OCI-LY7 (cell line): ENCODE measurements at regions not wholly inside any gene's neighbourhood (a gene's known extent, or its start where the extent isn't known, plus 50 kb on each side); places are given as distances from the start of the nearest gene placed in this dataset.
"Not testable (repeated sequence)": the region's sequence is repeated elsewhere in the genome, so short reads cannot be mapped to it uniquely, and the experiment has no call there.

Experiments used
- BruUV-seq: library from RNA; stranded (reverse); fragments of 400-500 nt; replicated peaks from 2 replicates; lab custom pipeline; 2021; lab: Mats Ljungman, UMichigan
- CTCF ChIA-PET: fragments of 300-600 bp; sonication (Branson Sonifier 250); formaldehyde crosslinking; loops from one replicate; lab custom pipeline; 2022; ENCODE audit warnings: antibody characterized with exemption; ENCODE audit not compliant: unreplicated experiment; lab: Charles Lee
- POLR2A ChIA-PET: fragments of 300-600 bp; sonication (Branson Sonifier 250); formaldehyde crosslinking; loops from one replicate; lab custom pipeline; 2022; ENCODE audit warnings: antibody characterized with exemption; lab: Charles Lee
- DNase-seq: peaks from one replicate; pipeline ENCODE4 v3.0.0-alpha.2; 2015; ENCODE audit warnings: low spot score
- H2AFZ ChIP-seq: fragments of 200-600 bp; sonication (generic), shearing (Covaris generic); 2 replicates; pipeline ENCODE4 v1.6.1; 2014; ENCODE audit warnings: mild to moderate bottlenecking, antibody characterized with exemption, low read length, moderate library complexity
- H3K27ac ChIP-seq: fragments of 200-600 bp; sonication (generic); 2 replicates; pipeline ENCODE4 v1.5.1; 2014; ENCODE audit warnings: mixed run types, low read depth, mild to moderate bottlenecking, moderate library complexity, low read length, inconsistent platforms; ENCODE audit not compliant: poor library complexity, severe bottlenecking
- H3K36me3 ChIP-seq: fragments of 200-600 bp; sonication (generic); 2 replicates; pipeline ENCODE4 v1.6.1; 2014; ENCODE audit warnings: mild to moderate bottlenecking, antibody characterized with exemption, low read length, moderate library complexity, mixed read lengths; ENCODE audit not compliant: insufficient read depth
- H3K4me1 ChIP-seq: fragments of 200-600 bp; sonication (generic); 2 replicates; pipeline ENCODE4 v1.5.1; 2014; ENCODE audit warnings: mild to moderate bottlenecking, low read length; ENCODE audit not compliant: insufficient read depth, poor library complexity, severe bottlenecking
- H3K4me2 ChIP-seq: fragments of 200-600 bp; sonication (generic); 2 replicates; pipeline ENCODE4 v1.6.1; 2014; ENCODE audit warnings: mild to moderate bottlenecking, low read length
- H3K4me3 ChIP-seq: fragments of 200-600 bp; sonication (generic); 2 replicates; pipeline ENCODE4 v1.5.1; 2014; ENCODE audit warnings: mild to moderate bottlenecking, low read depth, low read length; ENCODE audit not compliant: poor library complexity, severe bottlenecking
- H3K79me2 ChIP-seq: fragments of 200-600 bp; sonication (generic); 2 replicates; pipeline ENCODE4 v1.6.1; 2016; ENCODE audit warnings: low read depth, mild to moderate bottlenecking, low read length, moderate library complexity, mixed read lengths; ENCODE audit not compliant: insufficient read depth
- H3K9me2 ChIP-seq: fragments of 200-600 bp; sonication (generic); 2 replicates; pipeline ENCODE4 v1.6.1; 2016; ENCODE audit warnings: mild to moderate bottlenecking, low read length, mixed read lengths; ENCODE audit not compliant: insufficient read depth
- H3K9me3 ChIP-seq: fragments of 200-600 bp; sonication (generic); 2 replicates; pipeline ENCODE4 v1.6.1; 2014; ENCODE audit warnings: mild to moderate bottlenecking, mixed run types, low read length, mixed read lengths
- H4K20me1 ChIP-seq: fragments of 200-600 bp; sonication (generic); 2 replicates; pipeline ENCODE4 v1.6.1; 2014; ENCODE audit warnings: mild to moderate bottlenecking, antibody characterized with exemption, low read length, moderate library complexity, mixed read lengths; ENCODE audit not compliant: insufficient read depth
- CTCF ChIP-seq: fragments of 200-600 bp; sonication (generic); conservative IDR thresholded peaks from 2 replicates; pipeline ENCODE4 v1.5.1; 2014; ENCODE audit warnings: mild to moderate bottlenecking, antibody characterized with exemption, low read length, moderate library complexity, mixed read lengths
- intact Hi-C: fragments of 100-400 bp; cut with micrococcal nuclease; formaldehyde crosslinking; loops from one replicate; pipeline ENCODE4 v1.10.0; 2022; ENCODE audit not compliant: unreplicated experiment

- H3K4me1 ChIP-seq, H3K4me3 ChIP-seq, POLR2A ChIA-PET, H2AFZ ChIP-seq, H4K20me1 ChIP-seq, DNase-seq, BruUV-seq, intact Hi-C loops, H3K79me2 ChIP-seq, H3K9me2 ChIP-seq, H3K27ac ChIP-seq, H3K9me3 ChIP-seq, H3K4me2 ChIP-seq, H3K36me3 ChIP-seq, CTCF ChIA-PET: not testable (repeated sequence)
Observed at GRCh38 chr5:34186865-34187264, 143.9 kb upstream of the C1QTNF3 start.

- H2AFZ ChIP-seq, H3K4me3 ChIP-seq, H3K4me2 ChIP-seq, H4K20me1 ChIP-seq, H3K36me3 ChIP-seq, intact Hi-C loops, H3K4me1 ChIP-seq, H3K79me2 ChIP-seq, CTCF ChIA-PET, H3K27ac ChIP-seq, BruUV-seq, DNase-seq, H3K9me3 ChIP-seq, H3K9me2 ChIP-seq, POLR2A ChIA-PET: not testable (repeated sequence)
Observed at GRCh38 chr5:34187441-34187840, 144.4 kb upstream of the C1QTNF3 start.

- intact Hi-C loops, BruUV-seq, H3K27ac ChIP-seq, H3K9me3 ChIP-seq, H4K20me1 ChIP-seq, H3K9me2 ChIP-seq, CTCF ChIA-PET, H3K79me2 ChIP-seq, H3K4me1 ChIP-seq, H3K36me3 ChIP-seq, H3K4me2 ChIP-seq, H3K4me3 ChIP-seq, POLR2A ChIA-PET, H2AFZ ChIP-seq: not testable (repeated sequence)
- peak; percentile 62 for TF ChIP-seq CTCF
- peak; percentile 57 for DNase-seq
Observed at GRCh38 chr5:34188001-34188822, 145.2 kb upstream of the C1QTNF3 start.

GRCh38 chr5:34189246-34189645 is 146.2 kb upstream of the C1QTNF3 start:
- DNase-seq, H3K9me2 ChIP-seq, CTCF ChIA-PET, H4K20me1 ChIP-seq, H3K27ac ChIP-seq, H3K79me2 ChIP-seq, H3K4me3 ChIP-seq, H2AFZ ChIP-seq, H3K4me1 ChIP-seq, intact Hi-C loops, BruUV-seq, POLR2A ChIA-PET, H3K4me2 ChIP-seq, H3K36me3 ChIP-seq, H3K9me3 ChIP-seq: not testable (repeated sequence)

- intact Hi-C loops, CTCF ChIA-PET, BruUV-seq, H3K79me2 ChIP-seq, H3K4me2 ChIP-seq, H2AFZ ChIP-seq, H3K27ac ChIP-seq, H3K36me3 ChIP-seq, H3K4me1 ChIP-seq, DNase-seq, H4K20me1 ChIP-seq, H3K9me2 ChIP-seq, H3K4me3 ChIP-seq, POLR2A ChIA-PET, H3K9me3 ChIP-seq: not testable (repeated sequence)
Observed at GRCh38 chr5:34189752-34190411, 146.9 kb upstream of the C1QTNF3 start.

- H3K79me2 ChIP-seq, CTCF ChIA-PET, BruUV-seq, intact Hi-C loops, H3K9me3 ChIP-seq, H3K4me1 ChIP-seq, H3K36me3 ChIP-seq, H3K4me2 ChIP-seq, H3K4me3 ChIP-seq, DNase-seq, POLR2A ChIA-PET, H3K9me2 ChIP-seq, H3K27ac ChIP-seq, H4K20me1 ChIP-seq, H2AFZ ChIP-seq: not testable (repeated sequence)
Observed at GRCh38 chr5:34190466-34190865, 147.5 kb upstream of the C1QTNF3 start.
